ENCODE measurements at regions not wholly inside any gene's neighbourhood (a gene's known extent, or its start where the extent isn't known, plus 50 kb on each side); places are given as distances from the start of the nearest gene placed in this dataset.
"Not testable (repeated sequence)": the region's sequence is repeated elsewhere in the genome, so short reads cannot be mapped to it uniquely, and the experiment has no call there.

DNA sequence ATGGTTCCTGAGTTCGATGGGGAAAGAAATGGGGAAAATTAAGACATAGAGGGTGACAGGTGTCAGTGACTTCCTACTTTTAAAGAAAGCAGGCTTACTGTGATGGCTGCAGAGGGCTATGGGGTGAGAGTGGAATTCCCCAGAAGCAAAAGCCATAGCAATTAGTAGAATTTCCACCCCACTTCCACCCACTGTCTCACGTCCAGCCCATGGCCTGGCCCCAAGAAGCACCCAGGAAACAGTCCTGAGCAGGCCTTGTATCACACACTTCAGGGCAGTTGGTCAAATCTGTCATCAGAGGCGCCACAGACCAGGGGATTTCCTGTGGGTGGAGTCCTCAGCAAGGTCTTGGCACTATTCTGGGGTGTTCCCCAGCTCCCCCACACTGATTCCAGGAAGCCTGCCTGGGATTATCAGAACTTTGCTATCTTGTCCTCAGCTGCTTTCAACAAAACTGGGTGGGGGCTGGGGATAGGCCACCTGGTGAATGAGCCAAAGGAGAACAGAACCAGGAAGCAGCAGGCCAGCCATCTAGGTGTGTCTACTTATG lies 120.1 kb upstream of the CCND2 start:
- DNase-seq = no peak

DNA sequence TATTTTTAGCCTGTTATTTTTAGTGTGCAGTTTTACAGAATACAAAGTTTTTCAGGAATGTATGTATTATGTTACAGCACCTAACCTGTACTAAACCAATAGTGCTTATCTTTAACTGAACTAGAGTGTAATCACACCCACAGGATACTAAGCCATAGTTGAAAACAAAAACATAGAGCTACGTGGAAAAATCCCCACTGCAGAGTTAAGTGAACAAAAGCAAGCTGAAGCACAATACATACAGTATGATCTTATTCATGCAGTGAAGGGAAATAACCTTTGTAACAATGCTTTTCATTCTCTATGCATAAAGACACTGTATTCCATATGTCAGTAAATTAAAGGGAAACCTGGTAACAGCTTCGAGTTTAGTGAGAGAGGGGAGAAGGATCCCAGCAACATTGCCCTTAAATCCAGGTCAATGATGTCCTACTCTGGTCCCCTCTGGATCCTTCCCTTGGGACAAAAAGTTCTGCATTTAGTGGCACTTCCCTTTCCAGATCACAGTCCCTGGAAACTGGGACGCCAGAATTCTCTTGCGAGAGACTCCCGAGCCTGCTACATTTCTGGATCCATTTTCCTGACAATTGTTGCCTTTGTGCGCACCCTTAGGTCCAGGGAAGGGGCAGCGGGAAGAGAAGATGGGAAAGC lies 121.3 kb upstream of the CCND2 start:
- DNase-seq = no peak

DNA sequence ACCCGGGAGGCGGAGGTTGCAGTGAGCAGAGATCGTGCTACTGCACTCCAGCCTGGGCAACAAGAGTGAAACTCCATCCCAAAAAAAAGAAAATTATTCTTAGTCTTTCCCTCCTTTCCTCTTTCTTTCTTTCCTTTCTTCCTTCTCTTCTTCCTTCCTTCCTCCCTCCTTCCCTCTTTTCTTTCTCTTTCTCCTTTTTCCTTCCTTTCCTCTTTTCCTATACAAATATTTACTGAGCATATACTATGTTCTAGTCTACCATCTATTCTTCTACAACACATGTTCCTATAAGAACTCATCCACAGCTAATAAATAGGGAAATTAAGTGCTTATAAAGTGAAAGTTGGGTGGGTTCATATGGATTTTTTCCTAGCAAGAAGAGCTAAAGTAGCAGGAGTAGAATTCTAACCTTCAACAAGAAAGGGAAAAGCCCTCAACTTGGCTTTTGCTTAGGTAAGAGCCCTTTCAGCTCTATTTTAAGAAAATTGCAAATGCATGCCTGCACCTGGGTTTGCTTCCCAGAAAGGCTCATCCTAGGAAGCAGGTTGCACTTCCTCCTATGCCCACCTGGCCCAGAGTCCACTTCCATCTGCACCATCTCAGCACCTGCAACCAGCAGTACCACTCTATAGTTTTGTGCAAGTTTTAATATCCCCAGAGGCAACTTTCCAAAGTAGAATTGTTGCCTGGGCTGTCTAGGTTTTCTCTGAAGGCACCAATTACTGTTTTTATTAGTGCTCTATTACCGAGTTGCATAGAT lies 122.0 kb upstream of the CCND2 start:
- DNase-seq = no peak

DNA sequence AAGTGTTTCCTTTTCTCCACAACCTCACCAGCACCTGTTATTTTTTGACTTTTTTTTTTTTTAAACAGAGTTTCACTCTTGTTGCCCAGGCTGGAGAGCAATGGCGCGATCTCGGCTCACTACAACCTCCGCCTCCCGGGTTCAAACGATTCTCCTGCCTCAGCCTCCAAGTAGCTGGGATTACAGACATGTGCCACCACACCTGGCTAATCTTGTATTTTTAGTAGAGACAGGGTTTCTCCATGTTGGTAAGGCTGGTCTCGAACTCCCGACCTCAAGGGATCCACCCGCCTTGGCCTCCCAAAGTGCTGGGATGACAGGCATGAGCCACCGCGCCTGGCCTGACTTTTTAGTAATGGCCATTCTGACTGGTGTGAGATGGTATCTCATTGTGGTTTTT lies 123.2 kb upstream of the CCND2 start:
- DNase-seq = not testable (repeated sequence)

DNA sequence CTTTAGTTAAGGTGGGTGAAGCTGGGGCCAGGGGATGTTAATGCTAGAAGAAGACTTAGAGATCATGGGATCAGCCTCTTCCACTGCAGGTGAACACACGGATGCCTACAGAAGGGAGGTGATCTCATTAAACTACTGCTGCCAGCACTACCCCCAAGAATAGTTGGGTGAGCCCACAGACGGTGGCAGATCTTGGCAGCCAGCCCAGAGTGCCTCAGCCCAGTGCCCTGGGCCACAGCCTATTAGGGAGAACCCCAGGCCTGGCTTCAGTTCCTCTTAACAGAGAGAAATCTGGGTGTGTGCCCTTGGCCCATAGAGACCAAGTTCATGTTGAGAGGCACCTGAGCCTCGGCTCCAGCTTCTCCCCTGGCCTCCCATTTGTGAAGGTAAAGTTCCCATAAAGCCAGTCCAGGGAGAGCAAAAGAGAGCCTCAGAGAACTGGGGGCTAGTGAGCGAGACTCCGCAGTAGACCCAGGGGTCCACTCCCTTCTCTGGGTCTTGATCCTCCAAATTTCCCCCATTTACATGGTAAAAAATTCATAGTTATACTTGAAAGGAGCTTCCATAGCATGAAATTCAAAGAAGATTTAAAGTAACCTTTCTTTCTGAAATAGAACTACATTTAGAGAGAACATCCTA lies 125.0 kb upstream of the CCND2 start:
- no peak for DNase-seq

DNA sequence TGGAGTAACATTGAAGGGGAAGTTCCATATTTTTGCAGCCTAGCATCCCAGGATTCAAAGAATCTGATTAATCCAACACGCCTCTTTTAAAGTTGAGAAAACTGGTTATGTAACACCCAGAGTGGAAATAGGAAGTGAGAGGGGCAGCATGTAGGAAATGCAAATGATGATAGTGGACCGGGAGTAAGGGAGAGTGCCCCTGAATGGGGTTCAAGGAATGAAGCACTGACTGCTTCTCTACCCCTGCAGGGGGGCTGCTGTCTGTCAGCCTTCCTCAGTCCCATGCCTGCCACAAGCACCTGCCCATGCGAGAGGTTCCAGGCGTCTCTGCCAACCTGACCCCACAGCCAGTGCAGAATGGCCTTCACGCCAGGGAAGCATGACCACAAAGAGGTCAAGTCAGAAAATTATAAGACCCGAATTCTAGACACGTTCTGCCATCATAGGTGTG lies 126.5 kb upstream of the CCND2 start:
- no peak for DNase-seq

DNA sequence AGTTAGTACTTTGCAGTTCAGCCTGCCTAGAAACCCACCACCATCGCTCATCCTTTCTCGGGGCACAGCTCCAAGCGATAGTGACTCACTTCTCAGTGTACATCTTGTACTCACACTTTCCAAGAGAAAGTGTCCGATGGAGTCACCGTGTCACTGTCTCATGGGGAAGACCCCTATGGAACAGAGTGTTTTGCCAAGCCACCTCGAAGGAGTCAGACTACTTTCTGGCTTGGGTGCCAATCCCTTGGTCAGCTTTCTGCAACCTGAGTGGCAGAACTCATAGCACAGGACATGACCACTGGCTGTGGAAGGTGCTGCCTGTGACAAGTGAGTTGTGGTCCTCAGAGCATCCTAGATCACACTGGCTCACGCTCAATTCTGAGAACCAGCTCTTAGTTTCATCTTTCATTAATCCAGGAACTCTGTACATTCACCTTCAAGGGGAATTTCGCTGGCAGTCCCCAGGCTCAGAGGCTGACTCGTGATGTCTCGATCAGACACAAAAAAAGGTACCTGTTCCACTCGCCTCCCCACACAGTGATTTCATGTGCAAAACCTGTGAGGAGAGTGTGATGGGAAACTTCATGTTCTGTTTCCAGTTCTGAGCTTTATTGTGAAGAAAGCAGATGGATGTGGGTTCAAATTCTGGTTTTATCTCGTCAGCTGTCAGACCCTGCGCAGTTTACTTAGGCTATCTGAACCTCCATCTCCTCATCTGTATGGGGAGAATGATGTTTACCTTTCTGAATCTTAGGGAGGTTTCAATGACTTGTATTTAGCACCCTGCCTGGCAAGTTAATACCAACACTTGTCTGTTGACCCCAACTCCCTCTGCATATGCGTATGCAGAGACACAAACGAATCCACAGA lies 127.3 kb upstream of the CCND2 start:
- DNase-seq = no peak

DNA sequence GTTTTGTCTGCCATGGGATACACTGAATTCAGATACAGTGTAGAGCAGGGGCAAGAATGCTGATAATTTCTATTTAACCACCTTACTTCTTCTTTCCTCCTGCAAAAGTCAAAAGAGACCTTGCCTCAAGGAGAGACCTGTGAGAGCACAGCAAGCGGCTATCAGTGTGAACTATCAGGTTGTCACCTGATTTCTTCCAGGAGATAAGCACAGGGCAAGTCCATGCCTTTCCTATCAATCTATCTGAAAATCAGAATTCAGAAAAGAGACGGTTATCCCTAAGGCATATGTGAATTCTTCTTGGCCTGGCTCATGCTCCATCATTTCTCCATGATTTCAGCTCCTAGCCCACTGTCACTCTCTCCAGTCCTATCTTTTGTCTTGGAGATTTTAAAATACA lies 128.9 kb upstream of the CCND2 start:
- no peak for DNase-seq

DNA sequence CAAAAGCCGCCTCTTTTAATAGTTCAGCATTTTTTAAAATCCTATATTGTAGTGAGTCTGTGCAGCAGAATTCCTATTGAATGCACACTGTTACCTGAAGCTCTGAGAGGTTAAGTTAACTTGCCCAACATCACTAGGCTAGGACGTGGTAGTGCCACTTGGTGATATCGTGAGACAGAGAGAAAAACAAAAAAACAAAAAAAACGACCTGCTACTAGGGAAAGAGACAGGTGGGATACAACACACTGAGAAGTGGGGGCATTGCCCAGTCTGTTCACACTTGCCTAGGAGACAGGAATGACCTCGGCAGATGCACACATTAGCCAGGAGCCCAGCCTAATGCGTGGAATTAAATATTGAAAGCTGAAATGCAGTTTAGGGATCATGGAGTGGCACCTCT lies 129.7 kb upstream of the CCND2 start:
- DNase-seq = no peak

DNA sequence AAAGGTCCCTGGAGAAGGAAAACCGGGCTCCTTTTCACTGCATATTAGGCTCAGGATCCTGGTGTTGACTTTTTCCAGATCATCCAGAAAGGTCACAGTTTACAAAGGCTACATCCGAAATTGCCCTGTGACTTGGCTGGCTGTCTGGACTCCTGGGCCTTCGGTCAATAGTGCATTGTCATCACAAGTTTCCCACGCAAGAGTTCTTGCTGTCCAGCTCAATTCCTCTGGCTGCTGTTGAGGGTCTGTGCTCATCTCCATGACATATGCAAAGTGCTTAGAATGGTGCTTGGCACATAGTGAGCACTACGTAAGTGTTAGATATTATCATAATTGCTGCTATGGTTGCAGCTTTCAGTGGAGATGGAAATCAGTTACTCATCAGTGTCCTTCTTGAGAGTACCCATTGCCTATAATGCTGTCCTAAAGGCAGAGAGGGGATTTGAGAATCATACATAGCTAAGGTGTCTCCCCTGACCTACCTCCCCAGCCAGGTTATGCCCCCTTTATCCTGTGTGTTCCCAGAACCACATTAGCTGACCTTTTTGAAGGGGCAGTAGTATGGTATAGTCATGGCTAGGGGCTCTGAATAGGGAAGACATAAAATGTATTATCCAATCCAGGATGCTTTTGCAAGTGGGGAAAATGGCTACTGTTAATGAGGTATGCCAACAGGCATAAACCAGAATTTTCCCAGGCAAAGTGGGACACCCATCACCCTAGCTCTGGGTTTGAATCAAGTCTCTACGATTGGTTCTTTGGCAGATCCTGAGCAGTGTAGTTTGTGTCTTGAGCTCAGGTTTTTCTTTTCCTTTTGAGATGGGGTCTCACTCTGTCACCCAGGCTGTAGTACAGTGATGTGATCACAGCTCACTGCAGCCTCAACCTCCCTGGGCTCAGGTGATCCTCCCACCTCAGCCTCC lies 132.0 kb upstream of the CCND2 start:
- no peak for DNase-seq

DNA sequence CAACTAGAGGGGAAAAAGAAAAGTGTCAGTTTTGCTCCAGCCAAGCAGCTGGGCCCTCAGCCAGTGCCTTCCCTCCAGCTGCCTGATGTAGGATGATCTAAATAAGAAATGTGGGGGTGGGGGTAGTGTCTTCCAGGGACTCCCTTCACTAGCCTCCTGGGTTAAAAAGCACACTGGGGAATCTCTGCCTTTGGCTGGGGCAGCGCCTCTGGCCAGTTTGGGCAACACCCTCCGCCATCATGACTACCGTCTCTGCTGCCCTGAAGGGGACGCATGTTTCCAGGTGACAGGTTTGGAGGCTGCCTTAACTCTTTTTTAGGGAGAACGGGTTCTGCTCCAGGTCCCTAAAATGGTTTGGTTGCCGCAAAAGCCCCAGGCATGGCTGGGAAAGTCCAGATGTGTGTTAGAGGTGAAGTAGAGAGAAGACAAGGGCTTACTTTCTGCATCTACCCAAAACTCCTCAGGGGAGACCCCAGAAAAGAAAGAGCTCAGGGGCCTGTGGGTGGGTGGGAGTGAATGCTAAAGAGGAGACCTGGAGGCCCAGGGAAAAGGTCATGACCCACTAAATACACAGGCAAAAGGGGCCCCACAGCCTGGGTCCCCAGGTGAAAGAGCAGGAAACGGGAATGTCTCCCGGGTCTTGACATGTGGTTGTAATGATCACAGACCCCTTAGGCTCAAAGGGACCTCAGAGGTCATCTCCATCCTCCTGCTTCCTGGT lies 132.8 kb upstream of the CCND2 start:
- no peak for DNase-seq

DNA sequence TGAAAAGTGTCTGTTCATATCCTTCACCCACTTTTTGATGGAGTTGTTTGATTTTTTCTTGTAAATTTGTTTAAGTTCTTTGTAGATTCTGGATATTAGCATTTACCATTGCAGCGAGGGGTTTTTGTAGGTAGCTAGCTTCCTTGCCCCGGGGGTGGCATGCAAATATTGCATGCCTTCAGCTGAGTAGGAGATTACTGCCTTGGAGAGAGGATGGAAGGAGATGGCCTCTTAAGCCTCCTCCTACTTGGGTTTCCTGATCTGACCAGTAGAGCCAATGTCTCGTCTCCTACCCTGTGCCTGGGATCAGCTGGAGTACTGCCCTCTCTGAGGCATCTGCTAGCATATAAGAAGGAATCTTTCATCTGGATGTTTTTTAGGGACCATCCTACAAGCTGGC lies 134.4 kb upstream of the CCND2 start:
- no peak for DNase-seq

DNA sequence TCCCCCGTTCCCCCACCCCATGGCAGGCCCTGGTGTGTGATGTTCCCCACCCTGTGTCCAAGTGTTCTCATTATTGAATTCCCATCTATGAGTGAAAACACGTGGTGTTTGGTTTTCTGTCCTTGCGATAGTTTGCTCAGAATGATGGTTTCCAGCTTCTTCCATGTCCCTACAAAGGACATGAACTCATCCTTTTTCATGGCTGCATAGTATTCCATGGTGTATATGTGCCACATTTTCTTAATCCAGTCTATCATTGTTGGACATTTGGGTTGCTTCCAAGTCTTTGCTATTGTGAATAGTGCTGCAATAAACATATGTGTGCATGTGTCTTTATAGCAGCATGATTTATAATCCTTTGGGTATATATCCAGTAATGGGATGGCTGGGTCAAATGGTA lies 135.0 kb upstream of the CCND2 start:
- not testable (repeated sequence) for DNase-seq

DNA sequence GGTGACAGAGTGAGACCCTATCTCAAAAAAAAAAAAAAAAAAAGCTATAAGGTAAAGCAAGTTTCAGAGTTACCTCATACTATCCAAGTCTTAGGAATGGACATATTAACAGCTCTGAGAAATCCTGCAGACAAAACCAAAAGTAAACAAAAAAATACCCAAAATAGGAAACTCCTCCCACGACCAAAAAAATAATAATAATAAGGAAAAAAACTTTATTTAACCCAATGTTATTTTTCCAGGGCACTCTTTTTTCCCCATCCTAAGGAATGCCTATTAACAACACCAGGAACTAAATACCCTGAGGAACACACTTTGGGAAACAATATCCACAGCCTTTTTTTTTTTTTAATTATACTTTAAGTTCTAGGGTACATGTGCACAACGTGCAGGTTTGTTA lies 135.5 kb upstream of the CCND2 start:
- DNase-seq = no peak

DNA sequence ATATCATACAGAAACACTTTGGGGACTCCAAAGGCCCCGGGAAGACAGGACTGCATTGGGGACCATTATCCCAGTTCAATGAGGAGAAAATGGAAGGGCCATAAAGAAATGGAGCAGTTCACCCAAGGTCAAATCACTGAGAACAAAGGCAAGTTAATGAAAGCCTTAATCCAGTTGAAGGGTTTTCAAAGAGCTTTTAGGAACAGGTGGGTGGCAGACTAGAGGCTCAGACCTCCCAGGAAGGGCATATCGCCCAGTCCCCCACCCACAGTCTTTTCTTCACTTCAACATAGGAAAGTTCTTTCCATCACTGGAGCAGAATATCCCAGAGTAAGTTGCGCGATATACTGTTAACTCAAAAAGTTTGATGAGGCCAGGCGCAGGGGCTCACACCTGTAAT lies 136.1 kb upstream of the CCND2 start:
- DNase-seq = no peak

DNA sequence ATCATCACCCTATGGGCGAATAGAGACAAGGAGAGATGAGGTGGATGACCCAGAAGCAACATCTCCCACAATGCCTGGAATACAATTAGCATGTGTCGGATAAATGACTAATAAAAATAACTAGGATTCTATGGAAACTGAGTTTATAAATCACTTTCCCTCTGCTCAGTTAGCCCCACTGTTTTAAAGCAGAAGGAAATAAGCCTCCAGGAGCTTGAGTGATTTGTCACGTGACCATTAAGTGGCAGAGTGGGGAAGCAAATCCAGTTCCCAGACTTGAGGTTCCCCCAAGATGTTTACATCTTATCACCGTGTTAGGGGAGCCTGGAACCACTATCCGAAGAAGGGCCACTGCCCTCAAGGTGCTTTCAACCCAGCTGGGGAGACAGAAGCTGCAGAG lies 136.5 kb upstream of the CCND2 start:
- DNase-seq = no peak

DNA sequence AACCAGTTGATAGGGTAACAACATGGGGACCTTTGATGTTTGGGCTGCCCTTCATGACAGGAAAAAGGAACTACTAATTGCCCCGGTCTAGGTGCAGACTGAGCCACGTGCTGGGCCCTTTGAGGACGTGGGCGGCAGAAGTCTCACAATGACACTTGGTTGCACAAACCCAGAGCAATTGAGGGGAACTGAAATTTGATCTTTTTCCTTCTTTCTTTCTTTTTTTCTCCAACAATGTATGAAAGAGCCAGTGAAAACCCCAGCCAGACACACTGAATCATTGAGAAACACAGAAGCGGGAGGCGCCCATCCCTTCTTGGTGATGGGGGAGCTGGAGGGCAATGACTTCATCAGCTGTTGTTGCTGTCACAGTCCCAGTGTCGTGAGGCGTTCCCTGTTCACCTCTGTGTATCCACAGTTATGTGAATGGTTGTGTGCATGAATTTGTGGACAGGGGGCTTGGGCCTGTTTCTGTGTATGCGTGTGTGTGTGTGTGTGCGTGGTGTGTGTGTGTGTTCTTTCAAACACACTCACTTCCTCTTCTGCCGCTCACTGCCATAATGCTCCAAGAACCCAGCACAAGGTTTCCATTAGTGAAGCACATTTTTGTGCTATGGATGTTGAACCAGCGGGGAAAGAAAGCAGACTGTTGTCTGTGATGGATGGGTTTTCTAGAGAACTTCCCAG lies 137.5 kb upstream of the CCND2 start:
- no peak for DNase-seq

DNA sequence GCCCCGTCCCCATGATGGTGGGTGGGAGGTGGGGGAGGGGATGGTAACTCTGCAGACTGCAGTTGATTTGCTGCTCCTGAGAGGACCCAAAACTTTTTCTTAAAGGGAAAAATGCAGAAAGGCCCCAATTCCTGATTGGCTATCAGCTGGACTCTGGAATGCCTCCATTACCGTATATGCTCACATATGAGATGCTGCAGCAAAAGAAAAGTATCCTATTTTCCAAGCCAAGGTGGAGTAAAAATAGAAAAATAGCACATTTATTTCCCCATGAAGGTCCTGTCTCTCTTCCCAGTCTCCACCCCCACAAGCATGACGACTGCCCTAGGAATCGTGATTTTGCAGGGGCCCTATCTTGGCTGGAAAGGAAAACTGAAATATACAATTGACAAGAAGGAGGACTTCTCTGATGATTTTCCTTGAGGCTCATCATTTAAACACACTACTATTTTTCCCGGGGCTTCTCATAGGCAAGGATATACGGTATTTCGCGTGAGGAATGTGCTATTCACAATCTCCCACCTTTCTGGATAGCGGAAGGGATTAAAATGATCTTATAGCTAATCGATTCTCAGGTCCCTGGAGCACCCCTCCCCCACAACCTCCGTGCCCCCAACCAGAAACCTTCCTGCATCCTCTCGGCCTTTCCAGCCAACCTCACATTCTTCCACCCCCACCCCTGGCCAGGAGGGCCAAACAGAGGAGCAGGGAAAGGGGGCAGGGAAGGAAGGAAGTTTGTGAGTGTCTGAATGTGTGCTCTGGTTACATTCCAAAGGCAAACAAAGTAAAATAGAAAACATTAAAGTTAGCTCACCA lies 138.9 kb upstream of the CCND2 start:
- DNase-seq = no peak

DNA sequence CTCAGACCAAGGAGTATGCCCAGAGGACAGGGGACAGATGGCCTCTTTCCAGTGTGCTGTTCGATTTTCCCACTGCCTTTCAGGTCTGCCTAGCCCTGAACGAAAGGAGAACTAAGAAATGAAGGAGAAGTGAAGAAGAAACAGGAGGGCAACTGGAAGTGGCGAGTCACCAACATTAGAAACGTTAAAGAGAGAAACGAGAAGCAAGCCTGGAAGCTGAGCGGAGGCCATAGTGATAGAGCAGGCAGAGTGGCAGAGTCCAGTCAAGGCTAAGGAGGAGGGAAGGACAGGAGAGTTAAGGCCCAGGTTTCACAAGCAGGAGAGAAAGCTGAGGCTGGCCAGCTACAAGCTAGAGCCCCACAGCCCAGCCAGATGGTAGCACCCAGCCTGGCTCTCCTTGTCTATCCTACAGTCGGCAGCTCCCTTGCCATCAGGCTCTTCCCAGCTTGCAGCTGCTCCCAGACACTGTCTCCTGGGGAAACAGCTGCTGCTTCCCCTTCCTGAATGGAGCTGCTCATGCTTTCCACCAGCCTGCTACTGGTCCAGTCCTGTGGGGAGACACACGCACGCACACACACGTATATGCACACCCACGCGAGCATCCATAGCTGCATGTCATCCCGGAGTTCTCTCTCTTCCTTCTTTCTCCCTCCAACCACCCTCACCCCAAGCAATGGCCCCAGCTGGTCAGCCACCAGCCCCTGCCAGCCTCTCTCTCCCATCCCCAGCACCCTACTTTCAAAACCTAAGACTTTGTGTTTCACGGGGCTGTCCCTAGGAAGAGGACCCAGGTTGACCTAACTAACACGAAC lies 139.7 kb upstream of the CCND2 start:
- no peak for DNase-seq
